KG1 (cell line): ENCODE measurements at regions not wholly inside any gene's neighbourhood (a gene's known extent, or its start where the extent isn't known, plus 50 kb on each side); places are given as distances from the start of the nearest gene placed in this dataset.
"Not testable (repeated sequence)": the region's sequence is repeated elsewhere in the genome, so short reads cannot be mapped to it uniquely, and the experiment has no call there.

Experiments
- DNase-seq: peaks from one replicate; lab custom pipeline; 2025; lab: John Stamatoyannopoulos, UW

GRCh38 chr7:130849604-130850003, 115.6 kb upstream of the KLF14 start:
- DNase-seq: no peak

GRCh38 chr7:130850956-130851355, 116.9 kb upstream of the KLF14 start:
- DNase-seq: no peak

- DNase-seq: no peak
Observed at GRCh38 chr7:130852867-130853266, 118.9 kb upstream of the KLF14 start.

DNA sequence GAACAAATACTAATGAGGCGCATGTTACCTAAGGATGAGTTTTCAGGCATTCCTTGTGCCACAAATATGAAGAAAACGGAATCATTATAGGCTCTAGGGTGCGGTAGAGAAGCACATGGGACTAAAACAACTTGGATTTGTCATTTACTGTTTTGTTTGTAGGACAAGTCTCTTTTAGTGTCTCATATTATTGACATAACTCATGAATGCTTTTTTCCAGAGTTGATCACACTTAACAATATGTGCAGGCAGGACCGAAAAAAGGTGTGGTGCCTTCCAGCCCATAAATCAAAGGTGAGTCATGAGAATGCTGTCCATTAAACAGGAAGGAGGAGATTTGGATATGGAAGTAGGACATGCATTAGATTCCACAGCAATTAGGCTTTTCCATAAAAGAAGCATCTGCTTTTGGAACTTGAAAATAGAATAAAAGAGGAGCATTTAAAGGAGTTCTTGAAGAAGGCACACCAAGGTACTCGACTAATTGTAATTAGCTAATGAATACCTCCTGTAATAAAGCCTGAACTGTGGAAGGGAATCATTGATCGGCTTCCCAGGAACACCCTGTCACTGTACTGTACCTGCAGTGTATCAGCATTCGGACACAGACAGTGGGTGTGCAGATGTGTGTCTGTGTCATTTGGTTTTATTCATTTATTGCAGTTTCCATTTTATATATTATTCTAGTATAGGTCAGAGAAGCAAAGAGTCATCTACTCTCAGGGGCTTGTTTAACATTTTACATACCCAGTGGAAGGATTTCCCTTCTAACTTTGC, 119.7 kb upstream of the KLF14 start:
- DNase-seq: no peak

GRCh38 chr7:130854481-130854880, 120.5 kb upstream of the KLF14 start:
- DNase-seq: no peak

DNA sequence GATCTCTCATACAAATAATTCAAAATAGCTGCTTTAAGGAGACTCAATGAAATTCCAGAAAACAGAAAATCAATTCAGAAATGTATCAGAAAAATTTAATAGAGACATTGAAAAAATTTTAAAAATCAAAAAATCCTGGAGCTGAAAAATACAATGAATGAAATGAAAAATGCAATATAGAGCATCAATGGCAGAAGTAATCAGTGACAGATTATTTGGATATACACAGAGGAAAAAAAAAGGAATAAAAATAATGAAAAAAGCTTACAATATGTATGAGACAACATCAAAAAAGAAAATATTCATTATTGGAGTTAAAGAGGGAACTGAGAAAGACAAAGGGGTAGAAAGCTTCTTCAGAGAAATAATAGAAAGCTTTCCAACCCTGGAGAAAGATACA, 122.9 kb upstream of the KLF14 start:
- DNase-seq: no peak

DNA sequence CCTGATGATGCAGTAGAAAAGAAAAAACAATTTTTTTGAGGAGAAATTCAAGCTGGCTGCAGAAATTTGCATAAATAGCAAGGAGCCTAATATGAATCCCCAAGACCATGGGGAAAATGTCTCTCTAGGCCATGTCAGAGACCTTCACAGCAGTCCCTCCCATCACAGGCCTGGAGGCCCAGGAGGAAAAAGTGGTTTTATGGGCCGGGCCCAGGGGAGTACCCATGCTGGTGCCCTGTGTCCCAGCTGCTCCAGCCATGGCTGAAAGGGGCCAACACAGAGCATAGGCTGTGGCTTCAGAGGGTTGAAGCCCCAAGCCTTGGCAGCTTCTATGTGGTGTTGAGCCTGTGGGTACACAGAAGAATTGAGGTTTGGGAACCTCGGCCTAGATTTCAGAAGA, 126.8 kb upstream of the KLF14 start:
- not testable (repeated sequence) for DNase-seq

DNA sequence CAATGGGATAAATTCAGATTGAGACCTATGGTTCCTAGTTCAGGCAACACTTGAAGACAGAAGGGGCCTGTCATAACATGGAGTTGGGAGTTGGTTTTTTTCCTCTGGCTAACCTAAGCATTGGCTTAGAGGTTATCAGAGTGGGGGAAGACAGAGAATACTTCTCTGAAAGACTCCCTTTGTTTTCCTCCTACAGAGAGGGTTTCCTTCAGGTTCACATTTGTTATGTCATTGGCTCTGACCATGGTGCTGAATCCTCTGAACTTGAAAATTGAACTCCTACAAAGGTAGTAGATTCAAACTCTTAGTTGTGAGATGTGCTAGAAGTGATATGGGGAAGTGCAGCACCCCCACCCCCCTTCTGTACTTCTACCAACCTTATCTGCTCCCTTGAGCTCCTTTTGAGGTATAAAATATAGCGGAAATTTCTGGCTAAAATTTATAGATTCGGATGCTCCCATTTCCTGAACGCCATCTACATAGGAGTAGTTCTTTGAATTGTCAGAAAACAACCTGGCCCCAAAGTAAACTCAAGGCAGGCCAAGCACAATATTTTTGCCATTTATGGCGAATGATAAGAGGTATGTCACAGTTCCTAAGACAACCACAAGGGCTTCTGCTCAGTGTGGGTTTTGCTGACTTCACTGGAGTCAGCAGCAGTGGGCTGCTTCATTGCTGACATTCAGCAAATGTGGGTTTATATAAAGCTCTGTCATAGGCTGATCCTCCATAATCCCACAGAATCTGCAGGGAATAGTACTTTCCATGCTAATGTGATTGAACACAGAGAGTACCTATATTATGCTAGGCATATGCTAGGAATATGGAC, 131.6 kb upstream of the KLF14 start:
- DNase-seq: no peak

- DNase-seq: no peak
Observed at GRCh38 chr7:130867039-130867438, 133.0 kb upstream of the KLF14 start.

DNA sequence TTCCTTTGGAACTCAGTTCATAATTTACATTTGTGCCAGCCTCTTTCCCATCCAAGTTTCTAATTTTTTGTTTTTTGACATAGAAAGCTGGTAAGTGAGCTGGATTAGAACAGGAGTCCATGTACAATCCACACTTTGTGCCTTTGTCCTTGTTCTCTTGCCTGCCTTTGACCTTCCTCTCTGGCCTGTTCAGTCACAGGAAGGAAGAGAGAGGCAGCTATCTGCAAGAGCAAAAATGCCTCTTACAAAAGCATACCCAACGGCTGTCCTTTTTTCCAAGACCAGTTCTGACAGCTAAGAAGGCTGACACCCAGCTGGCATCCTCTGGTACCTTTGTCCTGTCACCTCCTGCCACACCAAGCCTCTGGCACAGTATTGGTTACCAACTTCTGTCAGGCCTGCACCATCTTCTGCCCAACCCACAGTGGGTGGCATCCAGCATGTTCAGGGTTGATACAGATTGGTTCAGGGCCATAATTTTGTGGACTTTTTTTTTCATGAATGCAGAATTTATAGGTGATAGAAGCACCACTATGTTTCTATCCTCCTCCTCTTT, 133.7 kb upstream of the KLF14 start:
- no peak for DNase-seq

GRCh38 chr7:130868139-130868538, 134.1 kb upstream of the KLF14 start:
- DNase-seq: no peak

DNA sequence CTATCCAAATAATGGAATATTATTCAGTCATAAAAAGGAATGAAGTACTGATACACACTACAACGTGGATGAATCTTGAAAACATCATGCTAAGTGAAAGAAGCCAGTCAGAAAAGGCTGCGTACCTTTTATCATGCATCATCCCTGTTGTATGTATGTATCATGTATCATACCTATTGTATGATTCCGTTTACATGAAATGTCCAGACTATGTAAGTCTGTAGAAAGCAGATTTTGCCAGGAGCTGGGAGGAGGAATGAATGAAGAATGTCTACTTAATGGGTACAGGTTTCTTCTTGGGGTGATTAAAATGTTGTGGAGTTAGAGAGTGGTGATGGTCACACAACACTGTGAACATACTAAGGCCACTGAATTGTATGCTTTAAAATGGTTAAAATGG, 135.9 kb upstream of the KLF14 start:
- DNase-seq: no peak

DNA sequence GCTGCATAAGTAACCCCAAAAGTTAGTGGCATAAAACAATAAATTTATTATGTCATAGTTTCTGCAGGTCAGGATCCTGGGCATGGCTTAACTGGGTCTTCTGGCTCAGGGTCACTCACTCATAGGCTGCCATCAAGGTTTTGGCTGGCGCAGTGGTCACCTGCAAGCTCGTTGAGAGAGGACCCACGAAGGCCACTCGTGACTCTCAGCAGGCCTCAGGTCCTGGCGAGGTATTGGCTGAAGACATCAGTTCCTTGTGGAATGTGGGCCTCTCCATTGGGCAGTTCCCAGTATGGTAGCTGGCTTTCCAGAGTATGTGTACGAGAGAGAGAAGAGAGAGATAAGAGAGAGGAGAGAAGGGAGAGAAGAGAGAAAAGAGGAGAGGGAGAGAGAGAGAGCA, 138.3 kb upstream of the KLF14 start:
- DNase-seq: no peak

GRCh38 chr7:130872756-130873448, 138.9 kb upstream of the KLF14 start:
- no peak for DNase-seq

DNA sequence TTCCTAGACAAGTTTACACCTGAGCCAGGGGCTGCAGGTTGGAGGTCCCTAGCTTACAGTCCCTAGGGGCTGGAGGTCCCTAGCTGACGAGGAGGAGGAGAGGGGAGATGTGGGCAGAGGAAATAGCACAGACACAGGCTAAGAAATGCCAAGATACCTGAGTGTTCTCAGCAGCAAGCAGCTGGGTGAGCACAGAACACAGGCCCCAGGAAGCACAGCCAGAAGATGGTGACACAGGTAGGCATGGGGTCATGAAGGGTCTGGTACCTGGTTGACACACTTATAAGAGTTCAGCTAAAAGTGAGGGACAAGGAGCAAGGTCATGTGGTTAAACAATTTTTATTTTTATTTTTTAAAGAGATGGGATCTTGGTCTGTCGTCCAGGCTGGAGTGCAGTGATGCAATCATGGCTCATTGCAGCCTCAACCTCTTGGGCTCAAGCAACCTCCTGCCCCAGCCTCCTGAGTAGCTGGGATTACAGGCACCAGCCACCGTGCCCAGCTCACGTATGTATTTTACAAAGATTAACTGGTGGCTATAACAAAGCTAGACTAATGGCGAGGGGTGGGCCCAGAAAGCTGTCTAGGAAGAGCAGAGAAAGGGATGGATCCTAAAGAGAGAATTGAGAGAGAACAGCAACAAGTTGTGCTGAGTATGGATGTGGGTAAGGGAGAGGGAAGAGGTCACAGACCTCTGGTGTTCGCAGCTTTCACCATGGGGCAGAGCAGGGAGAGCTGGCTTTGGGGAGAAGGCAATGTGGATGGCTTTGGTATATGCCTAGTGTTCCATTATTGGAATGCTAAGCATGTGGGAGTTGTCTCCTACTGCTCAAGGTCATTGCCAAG, 140.3 kb upstream of the KLF14 start:
- DNase-seq: no peak

DNA sequence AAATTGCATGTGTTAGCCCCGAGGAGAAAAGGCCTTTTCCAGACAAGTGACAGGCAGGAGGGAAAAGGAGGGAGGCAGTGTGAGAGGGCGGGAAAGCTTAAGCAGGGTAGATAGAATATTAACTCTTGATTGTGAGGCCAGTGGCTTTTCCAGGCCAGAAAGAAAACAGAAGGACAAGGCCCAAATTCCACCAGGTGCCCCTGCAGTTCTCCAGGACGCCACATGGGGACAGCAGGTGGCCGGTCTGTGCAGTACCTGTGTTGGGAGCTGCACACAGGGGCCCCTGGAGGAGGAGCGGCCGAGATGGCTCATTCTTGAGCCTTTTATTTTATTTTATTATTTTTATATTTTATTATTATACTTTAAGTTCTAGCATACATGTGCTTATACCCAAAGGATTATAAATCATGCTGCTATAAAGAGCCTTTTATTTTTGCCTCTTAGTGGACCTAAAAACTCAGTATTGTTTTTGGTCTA, 141.3 kb upstream of the KLF14 start:
- no peak for DNase-seq

GRCh38 chr7:130875901-130876300, 141.9 kb upstream of the KLF14 start:
- no peak for DNase-seq

DNA sequence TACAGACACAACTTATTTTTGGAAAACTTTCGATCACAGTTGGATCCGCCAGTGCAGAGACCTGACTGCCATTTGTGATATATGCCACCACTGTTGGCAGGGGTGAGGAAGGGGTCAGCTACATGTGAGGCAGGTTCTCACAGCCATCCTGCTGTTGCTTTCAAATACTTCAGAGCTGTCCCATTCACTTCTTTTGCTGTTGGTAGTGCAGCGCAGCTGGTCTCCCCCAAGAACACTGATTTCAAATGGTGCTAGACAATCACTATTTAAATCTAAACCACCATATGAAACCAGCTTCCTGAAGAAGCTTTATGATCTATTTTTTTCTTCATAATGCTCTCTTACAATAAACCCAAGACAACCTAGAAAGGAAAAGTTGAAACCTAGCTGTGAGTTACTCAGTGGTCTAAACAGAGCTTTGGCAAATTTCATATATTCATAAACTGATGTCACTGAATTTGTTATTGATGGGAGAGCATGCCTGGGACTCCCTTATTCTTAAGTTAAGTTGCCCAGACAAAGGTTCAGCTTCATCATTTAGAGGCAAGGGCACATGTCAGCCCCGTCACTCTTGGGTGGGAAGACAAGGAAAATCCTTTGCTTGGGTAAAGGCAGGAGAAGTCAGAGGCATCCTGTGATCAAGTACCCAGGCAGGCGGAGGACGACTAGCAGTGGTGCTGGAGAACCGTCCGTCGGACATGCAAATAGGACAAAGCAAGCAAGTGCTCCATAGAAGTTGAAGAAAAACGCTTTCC, 143.4 kb upstream of the KLF14 start:
- DNase-seq: no peak

- DNase-seq: no peak
Observed at GRCh38 chr7:130877991-130878305, 143.9 kb upstream of the KLF14 start.

GRCh38 chr7:130878785-130879184, 144.8 kb upstream of the KLF14 start:
- DNase-seq: no peak

DNA sequence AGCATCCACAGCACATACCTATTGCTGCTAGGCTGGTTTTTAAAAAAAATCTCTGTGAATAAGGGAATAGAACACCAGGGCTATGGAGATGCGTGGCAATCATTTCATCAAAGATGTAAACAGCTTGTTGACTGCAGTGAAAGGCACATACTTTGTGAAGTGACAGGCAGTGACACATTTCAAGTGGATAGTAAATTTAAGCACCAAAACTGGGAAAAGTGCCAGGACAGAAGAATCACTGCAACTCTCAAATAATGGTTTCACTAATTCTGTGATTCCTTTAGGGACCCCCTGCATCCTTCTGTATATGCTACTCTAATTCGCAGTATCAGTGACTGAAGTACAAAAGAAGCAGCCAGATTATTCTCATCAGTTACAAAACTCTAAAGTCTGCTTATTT, 145.2 kb upstream of the KLF14 start:
- no peak for DNase-seq
